WERI-Rb-1 (cell line): ENCODE measurements at regions not wholly inside any gene's neighbourhood (a gene's known extent, or its start where the extent isn't known, plus 50 kb on each side); places are given as distances from the start of the nearest gene placed in this dataset.
"Not testable (repeated sequence)": the region's sequence is repeated elsewhere in the genome, so short reads cannot be mapped to it uniquely, and the experiment has no call there.

Source experiments
- DNase-seq: peaks from one replicate; pipeline ENCODE4 v3.0.0-alpha.2; 2020
- H3K27ac ChIP-seq: fragments of 250-450 bp; sonication (Bioruptor Pico); 2 replicates; pipeline ENCODE4 v1.5.1; 2020; ENCODE audit warnings: mild to moderate bottlenecking, moderate library complexity
- H3K27me3 ChIP-seq: fragments of 250-450 bp; sonication (Bioruptor Pico); 2 replicates; pipeline ENCODE4 v1.5.1; 2021; ENCODE audit warnings: mild to moderate bottlenecking, low read depth, moderate library complexity; ENCODE audit not compliant: insufficient read depth, severe bottlenecking
- H3K36me3 ChIP-seq: fragments of 250-450 bp; sonication (Bioruptor Pico); 2 replicates; pipeline ENCODE4 v1.5.1; 2020; ENCODE audit warnings: mild to moderate bottlenecking, moderate library complexity
- H3K4me3 ChIP-seq: 2 replicates; pipeline ENCODE4 v1.5.1; 2011; ENCODE audit warnings: low read depth, mild to moderate bottlenecking, control low read depth, low read length
- H3K9me3 ChIP-seq: fragments of 250-450 bp; sonication (Bioruptor Pico); 2 replicates; pipeline ENCODE4 v1.5.1; 2021; ENCODE audit warnings: mild to moderate bottlenecking, moderate library complexity; ENCODE audit not compliant: severe bottlenecking
- CTCF ChIP-seq: IDR thresholded peaks from 2 replicates; pipeline ENCODE4 v1.5.1; 2011; ENCODE audit warnings: low read depth, mild to moderate bottlenecking, control low read depth, inconsistent platforms, low read length

GRCh38 chr2:8253781-8254180 is 428.1 kb upstream of the ID2 start:
- no peaks in the 10 kb centered on the region for H3K36me3 ChIP-seq
- H3K27ac ChIP-seq: no peak overlapping the region
- no peaks in the 10 kb centered on the region for H3K27me3 ChIP-seq
- no peak for DNase-seq
- H3K9me3 ChIP-seq: no peaks in the 10 kb centered on the region
- TF ChIP-seq CTCF: no peak
- no peak overlapping the region for H3K4me3 ChIP-seq

GRCh38 chr2:8254214-8254613 is 427.6 kb upstream of the ID2 start:
- H3K36me3 ChIP-seq, H3K4me3 ChIP-seq, H3K27me3 ChIP-seq, DNase-seq, H3K9me3 ChIP-seq, H3K27ac ChIP-seq: not testable (repeated sequence)

- Histone ChIP-seq H3K4me3 (no peak overlapping the region), H3K36me3 (no peaks in the 10 kb centered on the region), H3K27me3 (no peaks in the 10 kb centered on the region), H3K27ac (no peak overlapping the region), H3K9me3 (no peaks in the 10 kb centered on the region)
- no peak for TF ChIP-seq CTCF
- DNase-seq: no peak
These were observed 426.9 kb upstream of the ID2 start for GRCh38 chr2:8254791-8255447.

- no peak overlapping the region for H3K27ac ChIP-seq
- no peaks in the 10 kb centered on the region for H3K27me3 ChIP-seq
- no peak overlapping the region for H3K4me3 ChIP-seq
- DNase-seq: no peak
- no peaks in the 10 kb centered on the region for H3K36me3 ChIP-seq
- no peaks in the 10 kb centered on the region for H3K9me3 ChIP-seq
- no peak for TF ChIP-seq CTCF
These were observed 426.4 kb upstream of the ID2 start for GRCh38 chr2:8255448-8255800.

GRCh38 chr2:8256905-8257304 is 425.0 kb upstream of the ID2 start:
- Histone ChIP-seq H3K27ac (no peak overlapping the region), H3K4me3 (no peak overlapping the region), H3K36me3 (no peaks in the 10 kb centered on the region), H3K27me3 (no peaks in the 10 kb centered on the region), H3K9me3 (no peaks in the 10 kb centered on the region)
- TF ChIP-seq CTCF: no peak
- DNase-seq: no peak

GRCh38 chr2:8257502-8257901 is 424.4 kb upstream of the ID2 start:
- no peaks in the 10 kb centered on the region for H3K27me3 ChIP-seq
- TF ChIP-seq CTCF: no peak
- H3K4me3 ChIP-seq: no peak overlapping the region
- H3K27ac ChIP-seq: no peak overlapping the region
- no peaks in the 10 kb centered on the region for H3K36me3 ChIP-seq
- DNase-seq: no peak
- H3K9me3 ChIP-seq: no peaks in the 10 kb centered on the region
